ENCODE measurements at regions not wholly inside any gene's neighbourhood (a gene's known extent, or its start where the extent isn't known, plus 50 kb on each side); places are given as distances from the start of the nearest gene placed in this dataset.

GRCh38 chr15:69625328-69625727 lies 172.7 kb downstream of the RPLP1 start:
- TF ChIP-seq NFIC (IDR thresholded peaks at IDR 0.05; ENCODE audit: borderline replicate concordance) (no peak), YY1 (IDR thresholded peaks at IDR 0.05; ENCODE audit: low read depth) (no peak), NRF1 (IDR thresholded peaks at IDR 0.05; ENCODE audit: low read depth, low read length) (no peak), USF2 (IDR thresholded peaks at IDR 0.05; ENCODE audit: borderline replicate concordance, low read depth, low read length) (no peak), SIN3A (IDR thresholded peaks at IDR 0.05; ENCODE audit: borderline replicate concordance, low read depth, low read length) (no peak), TEAD4 (IDR thresholded peaks at IDR 0.05; ENCODE audit: borderline replicate concordance, insufficient read depth) (no peak), POLR2AphosphoS5 (IDR thresholded peaks at IDR 0.05; ENCODE audit: low read depth, low read length) (no peak), JUND (IDR thresholded peaks at IDR 0.05) (no peak)
- TF ChIP-seq, protein P1, sequence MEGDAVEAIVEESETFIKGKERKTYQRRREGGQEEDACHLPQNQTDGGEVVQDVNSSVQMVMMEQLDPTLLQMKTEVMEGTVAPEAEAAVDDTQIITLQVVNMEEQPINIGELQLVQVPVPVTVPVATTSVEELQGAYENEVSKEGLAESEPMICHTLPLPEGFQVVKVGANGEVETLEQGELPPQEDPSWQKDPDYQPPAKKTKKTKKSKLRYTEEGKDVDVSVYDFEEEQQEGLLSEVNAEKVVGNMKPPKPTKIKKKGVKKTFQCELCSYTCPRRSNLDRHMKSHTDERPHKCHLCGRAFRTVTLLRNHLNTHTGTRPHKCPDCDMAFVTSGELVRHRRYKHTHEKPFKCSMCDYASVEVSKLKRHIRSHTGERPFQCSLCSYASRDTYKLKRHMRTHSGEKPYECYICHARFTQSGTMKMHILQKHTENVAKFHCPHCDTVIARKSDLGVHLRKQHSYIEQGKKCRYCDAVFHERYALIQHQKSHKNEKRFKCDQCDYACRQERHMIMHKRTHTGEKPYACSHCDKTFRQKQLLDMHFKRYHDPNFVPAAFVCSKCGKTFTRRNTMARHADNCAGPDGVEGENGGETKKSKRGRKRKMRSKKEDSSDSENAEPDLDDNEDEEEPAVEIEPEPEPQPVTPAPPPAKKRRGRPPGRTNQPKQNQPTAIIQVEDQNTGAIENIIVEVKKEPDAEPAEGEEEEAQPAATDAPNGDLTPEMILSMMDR (IDR thresholded peaks at IDR 0.05) = no peak
- TF ChIP-seq, protein P2, sequence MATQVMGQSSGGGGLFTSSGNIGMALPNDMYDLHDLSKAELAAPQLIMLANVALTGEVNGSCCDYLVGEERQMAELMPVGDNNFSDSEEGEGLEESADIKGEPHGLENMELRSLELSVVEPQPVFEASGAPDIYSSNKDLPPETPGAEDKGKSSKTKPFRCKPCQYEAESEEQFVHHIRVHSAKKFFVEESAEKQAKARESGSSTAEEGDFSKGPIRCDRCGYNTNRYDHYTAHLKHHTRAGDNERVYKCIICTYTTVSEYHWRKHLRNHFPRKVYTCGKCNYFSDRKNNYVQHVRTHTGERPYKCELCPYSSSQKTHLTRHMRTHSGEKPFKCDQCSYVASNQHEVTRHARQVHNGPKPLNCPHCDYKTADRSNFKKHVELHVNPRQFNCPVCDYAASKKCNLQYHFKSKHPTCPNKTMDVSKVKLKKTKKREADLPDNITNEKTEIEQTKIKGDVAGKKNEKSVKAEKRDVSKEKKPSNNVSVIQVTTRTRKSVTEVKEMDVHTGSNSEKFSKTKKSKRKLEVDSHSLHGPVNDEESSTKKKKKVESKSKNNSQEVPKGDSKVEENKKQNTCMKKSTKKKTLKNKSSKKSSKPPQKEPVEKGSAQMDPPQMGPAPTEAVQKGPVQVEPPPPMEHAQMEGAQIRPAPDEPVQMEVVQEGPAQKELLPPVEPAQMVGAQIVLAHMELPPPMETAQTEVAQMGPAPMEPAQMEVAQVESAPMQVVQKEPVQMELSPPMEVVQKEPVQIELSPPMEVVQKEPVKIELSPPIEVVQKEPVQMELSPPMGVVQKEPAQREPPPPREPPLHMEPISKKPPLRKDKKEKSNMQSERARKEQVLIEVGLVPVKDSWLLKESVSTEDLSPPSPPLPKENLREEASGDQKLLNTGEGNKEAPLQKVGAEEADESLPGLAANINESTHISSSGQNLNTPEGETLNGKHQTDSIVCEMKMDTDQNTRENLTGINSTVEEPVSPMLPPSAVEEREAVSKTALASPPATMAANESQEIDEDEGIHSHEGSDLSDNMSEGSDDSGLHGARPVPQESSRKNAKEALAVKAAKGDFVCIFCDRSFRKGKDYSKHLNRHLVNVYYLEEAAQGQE (IDR thresholded peaks at IDR 0.05; ENCODE audit: low read depth, low read length) = no peak

Measured in SK-N-SH (cell line).